H1 (cell line): ENCODE measurements at regions not wholly inside any gene's neighbourhood (a gene's known extent, or its start where the extent isn't known, plus 50 kb on each side); places are given as distances from the start of the nearest gene placed in this dataset.

Experiments used
- CTCF ChIA-PET: fragments of 300-600 bp; sonication (Branson Sonifier 250); formaldehyde crosslinking; loops from one replicate; lab custom pipeline; 2021; ENCODE audit not compliant: partially characterized antibody; lab: Charles Lee
- POLR2A ChIA-PET: fragments of 300-600 bp; sonication (Branson Sonifier 250); formaldehyde crosslinking; loops from one replicate; lab custom pipeline; 2021; ENCODE audit warnings: inconsistent platforms; ENCODE audit not compliant: partially characterized antibody; lab: Charles Lee
- DNase-seq, 2 experiments: peaks; one replicate each; pipeline versions ENCODE4 v3.0.0 to v3.0.0-alpha.2; 2010 to 2022; ENCODE audit warnings: low spot score in 2 of 2, low read depth in 1 of 2, mixed read lengths in 1 of 2
- FAIRE-seq: peaks from 2 replicates; lab custom pipeline; 2011; peaks lifted over from hg19 to GRCh38; lab: Jason Lieb, UNC
- H2AFZ ChIP-seq: 2 replicates; pipeline ENCODE4 v1.8.1; 2012; ENCODE audit warnings: low read length, inconsistent platforms
- H2AK5ac ChIP-seq: 2 replicates; pipeline ENCODE4 v1.6.1; 2013; ENCODE audit warnings: low read depth, low read length
- H2BK120ac ChIP-seq: replicated peaks from 2 replicates; pipeline ENCODE3; 2013; ENCODE audit warnings: low read depth, low read length, inconsistent platforms
- H2BK12ac ChIP-seq: 2 replicates; pipeline ENCODE4 v1.6.1; 2013; ENCODE audit warnings: low read depth, low read length
- H2BK15ac ChIP-seq: 2 replicates; pipeline ENCODE4 v1.6.1; 2013; ENCODE audit warnings: low read length
- H2BK20ac ChIP-seq: 2 replicates; pipeline ENCODE4 v1.6.1; 2013; ENCODE audit warnings: low read length
- H2BK5ac ChIP-seq: 2 replicates; pipeline ENCODE4 v1.6.1; 2013; ENCODE audit warnings: low read depth, low read length
- H3K14ac ChIP-seq: 2 replicates; pipeline ENCODE4 v1.6.1; 2013; ENCODE audit warnings: inconsistent platforms; ENCODE audit not compliant: insufficient read length
- H3K18ac ChIP-seq: 2 replicates; pipeline ENCODE4 v1.6.1; 2013; ENCODE audit warnings: low read length; ENCODE audit errors: extremely low read depth
- H3K23ac ChIP-seq: 2 replicates; pipeline ENCODE4 v1.6.1; 2013; ENCODE audit warnings: inconsistent platforms; ENCODE audit not compliant: insufficient read length
- H3K23me2 ChIP-seq: 2 replicates; pipeline ENCODE4 v1.6.1; 2013; ENCODE audit warnings: low read depth, low read length
- H3K27ac ChIP-seq: 2 replicates; pipeline ENCODE4 v1.6.1; 2011; ENCODE audit warnings: low read depth, low read length, inconsistent platforms
- H3K27me3 ChIP-seq, 4 experiments: replicated peaks in 1 of 4; 1 replicate in 1 of 4; 2 replicates in 3 of 4; pipeline versions ENCODE4 v1.6.1 to v1.8.1; 2011 to 2013; ENCODE audit warnings: low read length in 3 of 4, mild to moderate bottlenecking in 3 of 4, inconsistent platforms in 2 of 4, mixed read lengths in 2 of 4, moderate library complexity in 1 of 4; ENCODE audit not compliant: control insufficient read depth in 3 of 4, insufficient read depth in 3 of 4; ENCODE audit errors: extremely low read depth in 1 of 4
- H3K36me3 ChIP-seq, 4 experiments: 2 replicates each; pipeline versions ENCODE4 v1.6.1 to v1.8.1; 2011 to 2013; ENCODE audit warnings: mild to moderate bottlenecking in 4 of 4, low read length in 3 of 4, moderate library complexity in 2 of 4, control low read depth in 1 of 4, inconsistent platforms in 1 of 4; ENCODE audit not compliant: insufficient read depth in 4 of 4, control insufficient read depth in 2 of 4
- H3K4ac ChIP-seq: replicated peaks from 2 replicates; pipeline ENCODE3; 2013; ENCODE audit warnings: low read length, low read depth, mixed read lengths, inconsistent platforms; ENCODE audit not compliant: insufficient read length
- H3K4me1 ChIP-seq, 4 experiments: replicated peaks in 1 of 4; 1 replicate in 1 of 4; 2 replicates in 3 of 4; pipeline versions ENCODE4 v1.6.1 to v1.8.1; 2011 to 2013; ENCODE audit warnings: low read length in 3 of 4, inconsistent platforms in 2 of 4, mixed read lengths in 1 of 4; ENCODE audit not compliant: insufficient read depth in 4 of 4, control insufficient read depth in 3 of 4
- H3K4me2 ChIP-seq, 2 experiments: 2 replicates each; pipeline versions ENCODE4 v1.6.1 to v1.8.1; 2011 to 2013; ENCODE audit warnings: low read depth in 2 of 2, low read length in 2 of 2, control low read depth in 1 of 2, inconsistent platforms in 1 of 2, mild to moderate bottlenecking in 1 of 2; ENCODE audit not compliant: insufficient read depth in 1 of 2
- H3K4me3 ChIP-seq, 4 experiments: fragments of 200-600, 300-600 bp in 1 of 4; sonication (generic), shearing (Covaris generic), sonication (Bioruptor Twin) in 1 of 4; 2 replicates each; pipeline versions ENCODE4 v1.5.1 to v1.8.1; 2011 to 2016; ENCODE audit warnings: low read length in 4 of 4, low read depth in 3 of 4, control low read depth in 2 of 4, inconsistent platforms in 2 of 4, mild to moderate bottlenecking in 2 of 4, mixed read lengths in 1 of 4, moderate library complexity in 1 of 4; ENCODE audit not compliant: insufficient read depth in 2 of 4; ENCODE audit errors: extremely low read depth in 1 of 4
- H3K56ac ChIP-seq: replicated peaks from 2 replicates; pipeline ENCODE3; 2013; ENCODE audit warnings: low read depth, mild to moderate bottlenecking, mixed read lengths, low read length, inconsistent platforms; ENCODE audit not compliant: insufficient read length
- H3K79me1 ChIP-seq: 2 replicates; pipeline ENCODE4 v1.6.1; 2013; ENCODE audit warnings: low read depth, low read length, control low read depth
- H3K79me2 ChIP-seq, 2 experiments: 2 replicates each; pipeline versions ENCODE4 v1.6.1 to v1.8.1; 2012 to 2013; ENCODE audit warnings: low read length in 2 of 2, mild to moderate bottlenecking in 2 of 2, inconsistent platforms in 1 of 2; ENCODE audit not compliant: insufficient read depth in 2 of 2, control insufficient read depth in 1 of 2
- H3K9ac ChIP-seq, 4 experiments: replicated peaks in 1 of 4; 1 replicate in 1 of 4; 2 replicates in 3 of 4; pipeline versions ENCODE4 v1.6.1 to v1.8.1; 2011 to 2013; ENCODE audit warnings: low read depth in 3 of 4, low read length in 3 of 4, control low read depth in 2 of 4, mild to moderate bottlenecking in 2 of 4, moderate library complexity in 2 of 4, inconsistent platforms in 1 of 4; ENCODE audit errors: extremely low read depth in 1 of 4
- H3K9me3 ChIP-seq, 2 experiments: 2 replicates each; pipeline versions ENCODE4 v1.6.1 to v1.8.1; 2012 to 2013; ENCODE audit warnings: mild to moderate bottlenecking in 2 of 2, moderate library complexity in 2 of 2, control low read depth in 1 of 2, inconsistent platforms in 1 of 2, low read depth in 1 of 2, low read length in 1 of 2, mixed read lengths in 1 of 2; ENCODE audit not compliant: insufficient read depth in 2 of 2
- H4K20me1 ChIP-seq, 2 experiments: replicated peaks in 1 of 2; 2 replicates each; pipeline versions ENCODE3 to v1.8.1; 2011 to 2013; ENCODE audit warnings: inconsistent platforms in 2 of 2, low read length in 2 of 2, mild to moderate bottlenecking in 1 of 2; ENCODE audit not compliant: insufficient read depth in 2 of 2, control insufficient read depth in 1 of 2
- H4K5ac ChIP-seq: 2 replicates; pipeline ENCODE4 v1.6.1; 2013; ENCODE audit warnings: low read length, low read depth, mixed read lengths, inconsistent platforms; ENCODE audit not compliant: insufficient read length
- H4K8ac ChIP-seq: 2 replicates; pipeline ENCODE4 v1.8.0; 2013; ENCODE audit warnings: mild to moderate bottlenecking, moderate library complexity, low read length, inconsistent platforms; ENCODE audit not compliant: insufficient read depth; ENCODE audit errors: extremely low read depth
- H4K91ac ChIP-seq: replicated peaks from 2 replicates; pipeline ENCODE3; 2013; ENCODE audit warnings: low read length, mixed read lengths, inconsistent platforms; ENCODE audit not compliant: insufficient read length
- BRCA1 ChIP-seq: IDR thresholded peaks from 2 replicates; pipeline ENCODE4 v1.6.1; 2012; ENCODE audit warnings: low read depth, low read length, improper control_type of control experiment
- CHD2 ChIP-seq: IDR thresholded peaks from 2 replicates; pipeline ENCODE4 v1.6.1; 2012; ENCODE audit warnings: low read length, improper control_type of control experiment
- CREB1 ChIP-seq: IDR thresholded peaks from 2 replicates; pipeline ENCODE4 v1.6.1; 2012; ENCODE audit warnings: inconsistent platforms
- EP300 ChIP-seq, 2 experiments: IDR thresholded peaks; 1 replicate in 1 of 2; 2 replicates in 1 of 2; pipeline ENCODE4 v1.6.1; 2011 to 2012; ENCODE audit warnings: low read depth in 2 of 2, low read length in 2 of 2, mild to moderate bottlenecking in 2 of 2, borderline replicate concordance in 1 of 2, inconsistent platforms in 1 of 2, moderate library complexity in 1 of 2
- GTF2F1 ChIP-seq: IDR thresholded peaks from 2 replicates; pipeline ENCODE4 v1.6.1; 2012; ENCODE audit warnings: low read depth, low read length, improper control_type of control experiment, borderline replicate concordance
- KDM5A ChIP-seq: fragments of 200-600 bp; IDR thresholded peaks from 2 replicates; pipeline ENCODE4 v1.7.1; 2012; ENCODE audit warnings: mild to moderate bottlenecking, low read length, inconsistent platforms, mixed read lengths
- SP2 ChIP-seq: IDR thresholded peaks from 2 replicates; pipeline ENCODE4 v1.6.1; 2012; ENCODE audit warnings: mild to moderate bottlenecking, low read length, inconsistent platforms
- TEAD4 ChIP-seq: IDR thresholded peaks from 2 replicates; pipeline ENCODE4 v1.6.1; 2012; ENCODE audit warnings: low read depth, low read length, inconsistent platforms, mixed read lengths
- WGBS, 2 experiments: shearing (Covaris generic) in 1 of 2; methylation state at CpG; one replicate each; pipeline versions ENCODE4 v1.1.6 to v1.1.7; 2013 to 2015; ENCODE audit warnings: low lambda C conversion rate in 2 of 2, mixed read lengths in 2 of 2, inconsistent platforms in 1 of 2, low coverage in 1 of 2, missing lambda C conversion rate in 1 of 2; ENCODE audit not compliant: insufficient replicate concordance in 2 of 2, insufficient coverage in 1 of 2, insufficient read length in 1 of 2; ENCODE audit errors: extremely low coverage in 1 of 2, missing lambda C conversion rate in 1 of 2; 5-methylcytosine and 5-hydroxymethylcytosine counted together

GRCh38 chr2:140061240-140061639, 1281.0 kb upstream of the NXPH2 start:
- Histone ChIP-seq H2AFZ (no peak overlapping the region), H3K56ac (no peak overlapping the region), H3K79me2 (no peaks in the 10 kb centered on the region), H3K4me3 (no peak overlapping the region), H2BK20ac (no peak overlapping the region), H3K9me3 (no peaks in the 10 kb centered on the region), H3K23ac (no peak overlapping the region), H3K14ac (no peak overlapping the region), H4K5ac (no peak overlapping the region), H2BK120ac (no peak overlapping the region), H3K4me1 (no peaks in the 10 kb centered on the region), H3K79me1 (no peaks in the 10 kb centered on the region), H2BK5ac (no peak overlapping the region), H2BK15ac (no peak overlapping the region), H4K8ac (no peak overlapping the region), H3K27ac (no peak overlapping the region), H2AK5ac (no peak overlapping the region), H3K4ac (no peak overlapping the region), H4K20me1 (no peaks in the 10 kb centered on the region), H3K9ac (no peak overlapping the region), H3K27me3 (no peaks in the 10 kb centered on the region), H3K23me2 (no peaks in the 10 kb centered on the region), H3K4me2 (no peak overlapping the region), H4K91ac (no peak overlapping the region), H3K18ac (no peak overlapping the region), H2BK12ac (no peak overlapping the region), H3K36me3 (no peaks in the 10 kb centered on the region)
- ChIA-PET POLR2A (no interaction called here), CTCF (no interaction called here)
- DNase-seq (no peak), FAIRE-seq (no peak)
- no peak for TF ChIP-seq KDM5A
- no peak for TF ChIP-seq SP2
- TF ChIP-seq CHD2, result no peak
- TF ChIP-seq CREB1, result no peak
- TF ChIP-seq BRCA1, result no peak
- TF ChIP-seq TEAD4, result no peak
- TF ChIP-seq EP300 (IDR thresholded peaks at IDR 0.05; ENCODE audit: borderline replicate concordance in 1 of 2, low read depth in 2 of 2, low read length in 2 of 2), result no peak
- TF ChIP-seq GTF2F1, result no peak
- WGBS, 2 experiments, result 89% methylated on average over 1 of the region's 1 CpG; no CpG with 5 or more reads in 1 of the 2 experiments
